GM19043 (cell line): ENCODE measurements at regions not wholly inside any gene's neighbourhood (a gene's known extent, or its start where the extent isn't known, plus 50 kb on each side); places are given as distances from the start of the nearest gene placed in this dataset.
"Not testable (repeated sequence)": the region's sequence is repeated elsewhere in the genome, so short reads cannot be mapped to it uniquely, and the experiment has no call there.

ENCODE experiments used
- ATAC-seq: cut with Tn5 transposase; IDR thresholded peaks from one replicate; pipeline ENCODE4 v1.9.1; 2021; ENCODE audit warnings: low read depth; ENCODE audit not compliant: unreplicated experiment

DNA sequence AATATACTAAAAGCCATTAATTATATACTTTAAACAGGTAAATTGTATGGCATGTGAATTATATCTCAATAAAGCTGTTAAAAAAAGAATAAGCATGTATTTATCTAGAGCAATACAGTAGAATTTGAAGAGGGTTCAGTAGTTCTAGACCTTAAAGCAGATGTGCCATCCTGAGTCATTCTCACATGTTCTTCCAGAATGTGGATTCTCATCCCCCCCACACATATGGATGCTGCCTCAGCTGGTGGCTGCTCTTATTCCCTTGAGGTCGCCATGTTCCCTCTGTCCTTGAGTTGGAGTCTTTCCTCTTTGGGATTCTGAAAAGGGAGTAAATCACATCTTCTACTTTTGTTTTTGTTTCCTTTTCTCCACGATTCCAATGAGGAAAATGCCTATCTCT, 321.3 kb downstream of the AEBP2 start:
- no peak for ATAC-seq

- ATAC-seq: no peak
These were observed 322.2 kb downstream of the AEBP2 start for GRCh38 chr12:19761463-19761862.

DNA sequence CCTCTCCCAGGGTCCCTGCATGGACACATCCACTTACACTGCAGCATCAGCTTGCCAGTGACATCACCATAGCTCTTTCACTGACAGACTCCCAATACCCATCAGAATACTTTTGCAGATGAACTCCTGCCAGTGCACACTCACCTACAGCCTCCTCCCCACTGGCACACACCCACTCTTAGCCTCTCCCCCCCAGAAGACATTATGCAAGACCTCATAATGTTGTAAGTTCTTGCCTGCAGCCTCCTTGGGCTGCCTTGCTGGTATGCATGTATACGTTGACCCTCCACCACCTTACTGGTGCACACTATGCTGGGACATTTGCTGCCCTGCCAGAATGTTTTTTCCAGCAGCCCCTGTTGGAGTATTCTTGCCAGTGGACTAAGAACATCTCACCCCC, 324.2 kb downstream of the AEBP2 start:
- no peak for ATAC-seq

DNA sequence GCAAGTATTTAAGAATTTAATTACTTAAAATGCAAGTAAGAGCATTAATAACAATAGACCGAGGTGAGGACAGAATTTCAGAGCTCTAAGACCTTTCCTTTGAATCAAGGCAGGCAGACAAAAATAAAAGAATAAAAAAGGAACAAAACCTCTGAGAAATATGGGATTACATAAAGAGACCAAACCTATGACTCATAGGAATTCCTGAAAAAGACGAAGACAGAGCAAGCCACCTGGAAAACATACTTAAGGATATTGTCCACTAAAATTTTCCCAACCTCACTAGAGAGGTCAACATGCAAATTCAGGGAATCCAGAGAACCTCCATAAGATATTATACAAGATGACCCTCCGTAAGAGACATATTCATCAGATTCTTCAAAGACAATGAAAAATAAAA, 325.1 kb downstream of the AEBP2 start:
- no peak for ATAC-seq

DNA sequence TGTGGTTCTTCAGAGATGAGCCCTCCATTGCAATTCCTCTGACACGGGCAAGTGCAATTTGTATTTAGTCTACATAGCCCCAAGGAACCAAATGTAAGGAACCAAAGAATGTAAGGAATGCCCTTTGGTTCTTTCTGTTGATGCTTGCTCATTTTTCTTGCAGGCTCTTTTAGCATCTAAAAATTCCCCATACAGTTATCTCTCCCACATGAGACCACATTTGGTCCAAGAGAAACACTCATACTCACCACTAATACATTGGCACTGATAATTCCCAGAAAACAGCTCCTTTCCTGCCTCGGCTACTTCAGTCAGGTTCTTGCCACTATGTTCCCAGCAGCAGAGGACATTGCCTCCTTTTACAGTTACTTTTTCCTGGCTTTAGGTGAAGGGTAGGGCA, 332.6 kb downstream of the AEBP2 start:
- no peak for ATAC-seq

GRCh38 chr12:19772776-19773175, 333.5 kb downstream of the AEBP2 start:
- ATAC-seq: no peak

GRCh38 chr12:19775241-19775640, 335.9 kb downstream of the AEBP2 start:
- no peak for ATAC-seq

- ATAC-seq: not testable (repeated sequence)
These were observed 336.7 kb downstream of the AEBP2 start for GRCh38 chr12:19775976-19776375.

DNA sequence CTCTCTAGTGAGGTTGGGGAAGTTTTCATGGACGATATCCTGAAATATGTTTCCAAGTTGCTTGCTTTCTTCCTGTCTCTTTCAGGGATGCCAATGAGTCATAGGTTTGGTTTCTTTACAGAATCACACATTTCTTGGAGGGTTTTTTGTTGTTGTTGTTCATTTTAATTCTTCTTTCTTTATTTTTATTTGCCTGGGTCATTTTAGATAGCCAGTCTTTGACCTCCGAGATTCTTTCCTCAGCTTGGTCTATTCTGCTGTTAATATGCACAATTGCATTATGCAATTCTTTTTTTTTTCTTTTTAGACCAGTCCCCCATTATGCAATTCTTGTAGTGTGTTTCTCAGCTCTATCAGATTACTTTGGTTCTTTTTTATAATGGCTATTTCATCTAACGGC, 338.9 kb downstream of the AEBP2 start:
- ATAC-seq: no peak

DNA sequence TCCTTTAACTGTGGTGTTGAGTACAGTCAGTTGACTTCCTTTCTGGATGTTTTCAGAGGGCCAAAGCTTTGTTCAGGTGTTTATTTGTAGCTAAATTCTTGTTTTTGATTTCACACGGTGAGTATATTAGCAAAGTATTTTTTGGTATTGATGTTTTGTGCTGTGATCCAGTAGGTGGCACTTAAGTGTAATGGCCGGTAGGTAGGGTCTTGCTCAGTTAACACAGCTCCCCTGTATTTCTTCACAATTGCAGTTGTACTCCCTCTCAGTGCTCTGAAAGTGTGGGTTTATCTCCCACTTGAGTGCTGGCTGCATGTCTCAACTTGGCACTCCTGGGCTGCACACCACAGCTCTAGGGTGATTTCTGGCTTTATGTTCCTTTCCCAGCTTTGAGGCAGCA, 339.5 kb downstream of the AEBP2 start:
- ATAC-seq: no peak

- no peak for ATAC-seq
These were observed 340.2 kb downstream of the AEBP2 start for GRCh38 chr12:19779395-19780056.

GRCh38 chr12:19780460-19780859, 341.2 kb downstream of the AEBP2 start:
- no peak for ATAC-seq

DNA sequence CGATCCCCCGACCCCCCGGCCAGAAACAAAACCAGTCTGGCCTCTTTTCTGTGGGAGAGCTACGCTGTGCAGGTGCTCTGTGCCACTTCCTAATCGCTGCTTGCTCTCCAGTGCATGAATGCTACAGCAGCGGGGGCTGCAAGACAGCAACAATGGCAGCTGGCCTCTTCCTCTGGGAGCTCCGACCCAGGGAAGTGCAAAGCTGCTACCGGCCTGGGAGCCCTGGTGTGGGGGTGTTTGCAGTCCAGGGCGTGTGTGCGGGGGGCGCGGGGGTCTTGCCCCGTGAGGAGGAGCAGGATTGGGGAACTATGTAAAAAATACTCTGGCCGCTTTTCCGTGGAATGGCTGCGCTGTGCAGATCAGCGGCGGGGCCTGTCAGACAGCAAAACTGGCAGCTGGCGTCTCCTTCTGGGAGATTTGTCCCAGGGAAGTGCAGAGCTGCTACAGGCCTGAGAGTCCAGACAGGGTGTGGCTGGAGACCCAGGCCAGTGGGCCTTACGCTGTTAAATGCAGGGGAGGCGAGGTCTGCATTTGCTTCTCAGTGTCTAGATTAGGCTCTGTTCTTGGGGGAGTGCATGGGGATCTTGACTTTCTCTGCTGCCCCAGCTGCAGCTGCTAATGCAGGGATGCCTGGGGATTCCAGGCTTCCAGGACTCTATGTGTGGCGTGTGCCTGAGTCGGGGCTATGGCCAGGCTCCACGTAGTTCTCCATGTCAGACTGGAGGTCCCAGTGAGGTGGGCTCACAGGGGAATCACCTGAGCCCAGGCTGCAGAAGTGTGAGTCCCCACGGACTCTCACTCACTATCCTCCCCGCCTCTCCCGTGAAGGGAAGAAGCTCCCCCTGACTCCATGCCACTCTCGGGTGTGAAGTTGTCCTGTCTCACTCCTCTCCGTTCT, 344.5 kb downstream of the AEBP2 start:
- no peak for ATAC-seq

GRCh38 chr12:19792028-19792427, 352.7 kb downstream of the AEBP2 start:
- no peak for ATAC-seq

DNA sequence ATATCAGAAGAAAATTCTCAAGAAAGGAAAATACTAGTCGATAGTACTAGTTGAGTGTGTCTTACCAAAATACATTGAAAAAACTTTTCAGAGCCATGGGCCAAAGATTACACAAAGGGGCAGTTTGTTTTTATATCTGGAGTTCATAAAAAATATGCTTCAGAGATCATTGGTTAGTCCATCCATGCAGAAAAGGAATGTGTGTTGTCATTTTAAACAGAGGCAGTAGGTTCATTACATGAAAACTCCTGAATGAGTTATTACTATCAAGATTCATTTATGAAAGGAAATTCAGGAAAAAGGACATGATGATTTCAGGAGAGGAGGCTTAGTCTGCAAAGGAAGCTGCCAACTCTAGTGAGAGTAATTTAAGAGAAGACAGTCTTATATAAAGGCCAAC, 354.8 kb downstream of the AEBP2 start:
- no peak for ATAC-seq

DNA sequence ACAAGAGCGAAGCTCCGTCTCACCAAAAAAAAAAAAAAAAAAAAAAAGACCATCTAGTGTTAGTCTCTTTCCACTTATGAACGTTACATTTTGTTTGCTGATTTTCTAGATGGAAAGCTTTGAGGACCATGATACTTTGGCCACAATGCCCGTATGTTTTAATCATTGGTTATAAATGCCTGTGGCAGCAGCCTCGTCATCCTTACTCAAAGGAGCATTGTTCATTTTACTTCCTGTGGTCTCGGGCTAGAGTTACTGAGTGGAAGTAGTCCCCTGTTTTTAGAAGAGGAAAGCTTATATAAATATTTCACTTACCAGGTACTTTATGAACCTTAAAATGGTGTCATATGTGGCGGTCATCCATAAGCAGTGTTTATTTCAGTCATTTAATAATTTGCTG, 359.9 kb downstream of the AEBP2 start:
- no peak for ATAC-seq

- ATAC-seq: no peak
These were observed 360.8 kb downstream of the AEBP2 start for GRCh38 chr12:19799895-19800602.

GRCh38 chr12:19800884-19801283, 361.6 kb downstream of the AEBP2 start:
- ATAC-seq: no peak

- no peak for ATAC-seq
These were observed 362.6 kb downstream of the AEBP2 start for GRCh38 chr12:19801941-19802340.

GRCh38 chr12:19802915-19803314, 363.6 kb downstream of the AEBP2 start:
- no peak for ATAC-seq

DNA sequence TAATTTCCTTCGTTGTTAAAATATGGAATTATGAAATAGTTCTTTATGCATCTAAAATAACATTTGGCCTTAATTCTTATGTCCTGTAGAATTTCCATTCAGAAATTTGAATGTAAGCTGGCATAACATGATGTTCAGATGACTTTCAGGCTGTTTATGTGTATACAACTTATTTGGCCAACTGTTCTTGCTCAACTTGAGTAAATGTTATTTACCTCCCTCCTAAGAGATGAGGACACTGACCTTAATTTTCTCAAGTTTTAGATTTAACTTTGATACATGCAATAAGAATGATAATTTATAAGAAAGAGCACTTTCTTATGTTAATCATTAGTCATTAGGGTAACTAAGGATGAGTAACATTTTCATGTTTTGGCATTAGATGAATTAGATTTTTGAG, 365.4 kb downstream of the AEBP2 start:
- no peak for ATAC-seq
